HG03575 (cell line): ENCODE measurements at regions not wholly inside any gene's neighbourhood (a gene's known extent, or its start where the extent isn't known, plus 50 kb on each side); places are given as distances from the start of the nearest gene placed in this dataset.

Experiments
- ATAC-seq: cut with Tn5 transposase; IDR thresholded peaks from one replicate; pipeline ENCODE4 v1.9.1; 2021; ENCODE audit not compliant: unreplicated experiment, insufficient number of reproducible peaks, low FRiP score; ENCODE audit errors: extremely low read depth

GRCh38 chr14:61645247-61645646, 50.1 kb upstream of the HIF1A start:
- ATAC-seq = no peak
